Stimulated activated memory B cell treated with anti-CD40 and anti-IgM and Interleukin-4, amounts not matched to agents 10 μg/mL and 1 μg/mL and 100 μg/mL, for 72 hours (primary cell): ENCODE measurements at regions not wholly inside any gene's neighbourhood (a gene's known extent, or its start where the extent isn't known, plus 50 kb on each side); places are given as distances from the start of the nearest gene placed in this dataset.
A peak's percentile ranks its signal among the peaks of the same experiment; 100 is the strongest.
"Not testable (repeated sequence)": the region's sequence is repeated elsewhere in the genome, so short reads cannot be mapped to it uniquely, and the experiment has no call there.

Source experiments
- ATAC-seq: fragments of 150-1000 bp; cut with Tn5 transposase; 2 replicates; pipeline ENCODE4 v1.10.0; 2021
- H3K27ac Mint-ChIP-seq: one replicate; pipeline ENCODE4 v1.8.0; 2022; ENCODE audit warnings: mild to moderate bottlenecking, mixed read lengths
- H3K27me3 Mint-ChIP-seq: one replicate; pipeline ENCODE4 v1.8.0; 2022; ENCODE audit warnings: mixed read lengths
- H3K36me3 Mint-ChIP-seq: one replicate; pipeline ENCODE4 v1.8.0; 2022; ENCODE audit warnings: mixed read lengths
- H3K4me1 Mint-ChIP-seq: one replicate; pipeline ENCODE4 v1.8.0; 2022; ENCODE audit warnings: mixed read lengths
- H3K4me3 Mint-ChIP-seq: one replicate; pipeline ENCODE4 v1.8.0; 2022; ENCODE audit warnings: mild to moderate bottlenecking, moderate library complexity, mixed read lengths
- H3K9me3 Mint-ChIP-seq: one replicate; pipeline ENCODE4 v1.8.0; 2022; ENCODE audit warnings: mixed read lengths

DNA sequence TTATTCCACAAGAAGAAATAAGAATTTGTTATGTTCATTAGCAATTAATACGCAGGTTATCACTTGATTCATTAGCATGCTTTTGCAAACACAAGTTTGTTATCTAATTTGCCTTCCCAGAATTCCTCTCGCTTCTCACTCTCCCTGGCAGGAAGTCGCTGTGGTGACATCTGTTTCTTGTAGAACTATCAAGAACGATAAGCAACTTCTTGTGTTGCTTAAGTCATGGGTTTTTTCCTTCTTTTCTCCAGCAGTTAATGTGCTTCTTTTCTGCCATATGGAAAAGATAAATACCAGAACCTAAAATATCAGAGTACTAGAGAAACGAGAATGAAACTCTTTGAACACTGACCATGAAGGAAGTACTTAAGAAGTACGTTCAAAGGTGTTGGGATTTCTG is 99.8 kb upstream of the CHMP2B start:
- ATAC-seq: no peak
- H3K27ac Mint-ChIP-seq: no peak overlapping the region
- no peaks in the 10 kb centered on the region for H3K4me1 Mint-ChIP-seq
- H3K27me3 Mint-ChIP-seq: no peaks in the 10 kb centered on the region
- H3K4me3 Mint-ChIP-seq: no peak overlapping the region
- no peaks in the 10 kb centered on the region for H3K9me3 Mint-ChIP-seq
- no peaks in the 10 kb centered on the region for H3K36me3 Mint-ChIP-seq

DNA sequence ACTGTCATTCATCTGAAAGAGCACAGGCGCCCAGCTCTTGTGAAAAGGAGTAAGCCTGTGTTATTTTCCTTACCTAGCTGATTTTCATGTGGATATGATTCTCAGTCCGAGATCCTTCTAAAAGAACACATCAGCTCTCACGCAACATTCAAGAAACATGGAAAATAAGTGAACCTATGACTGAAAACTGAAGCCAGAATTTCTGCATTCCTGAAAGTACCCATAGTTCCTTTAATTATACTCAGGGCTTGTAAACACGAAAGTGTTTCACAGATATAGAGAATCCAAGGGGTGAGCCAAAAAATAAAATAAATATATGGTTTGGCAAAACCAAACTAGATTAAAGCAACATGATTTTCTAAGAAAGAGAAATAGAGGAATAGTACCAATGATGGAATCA is 100.8 kb upstream of the CHMP2B start:
- no peaks in the 10 kb centered on the region for H3K27me3 Mint-ChIP-seq
- H3K36me3 Mint-ChIP-seq: no peaks in the 10 kb centered on the region
- no peaks in the 10 kb centered on the region for H3K4me1 Mint-ChIP-seq
- no peak overlapping the region for H3K27ac Mint-ChIP-seq
- no peaks in the 10 kb centered on the region for H3K9me3 Mint-ChIP-seq
- ATAC-seq: no peak
- no peak overlapping the region for H3K4me3 Mint-ChIP-seq

DNA sequence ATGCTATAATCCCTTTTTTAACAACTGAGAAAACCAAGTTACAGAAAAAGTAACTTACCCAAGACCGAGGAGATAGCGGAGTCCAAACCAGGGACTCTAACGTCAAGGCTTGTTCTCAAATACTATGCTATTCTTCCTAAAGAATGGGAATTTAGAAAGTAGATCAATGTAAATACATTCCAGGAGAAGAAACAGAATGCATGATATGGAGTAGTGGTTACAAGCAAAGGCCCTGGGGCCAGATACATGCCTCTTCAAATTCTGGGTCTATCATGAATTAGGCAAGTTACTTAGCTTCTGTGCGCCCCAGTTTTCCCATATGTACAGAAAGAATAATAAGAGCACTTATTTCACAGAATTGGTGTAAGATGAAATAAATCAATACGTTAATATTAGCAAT is 102.0 kb upstream of the CHMP2B start:
- Mint-ChIP-seq H3K36me3 (no peaks in the 10 kb centered on the region), H3K4me1 (no peaks in the 10 kb centered on the region), H3K9me3 (no peaks in the 10 kb centered on the region), H3K27ac (no peak overlapping the region), H3K4me3 (no peak overlapping the region), H3K27me3 (no peaks in the 10 kb centered on the region)
- ATAC-seq: no peak

DNA sequence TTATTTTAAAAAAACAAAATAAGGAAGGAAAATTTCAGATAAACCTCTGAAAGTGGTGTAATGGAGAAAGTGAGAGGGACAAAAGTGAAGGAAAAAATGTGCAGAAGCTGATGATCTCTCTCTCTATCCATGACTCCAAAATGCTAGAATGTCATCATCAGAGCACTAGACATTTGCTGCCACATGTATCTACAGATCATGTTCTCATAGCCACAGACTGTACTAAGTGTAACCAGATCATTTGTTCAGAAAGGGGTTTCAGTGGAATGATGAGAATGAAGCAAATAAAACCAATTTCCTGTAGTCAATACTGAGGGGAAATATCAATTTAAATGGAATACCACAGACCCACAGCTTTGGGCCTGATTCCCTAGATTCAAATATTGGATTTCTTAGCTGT is 104.3 kb upstream of the CHMP2B start:
- no peaks in the 10 kb centered on the region for H3K9me3 Mint-ChIP-seq
- no peak for ATAC-seq
- H3K36me3 Mint-ChIP-seq: no peaks in the 10 kb centered on the region
- H3K27me3 Mint-ChIP-seq: no peaks in the 10 kb centered on the region
- H3K27ac Mint-ChIP-seq: no peak overlapping the region
- H3K4me3 Mint-ChIP-seq: no peak overlapping the region
- H3K4me1 Mint-ChIP-seq: no peaks in the 10 kb centered on the region

GRCh38 chr3:87121856-87122255 is 105.3 kb upstream of the CHMP2B start:
- H3K4me1 Mint-ChIP-seq: no peaks in the 10 kb centered on the region
- ATAC-seq: no peak
- H3K4me3 Mint-ChIP-seq: no peak overlapping the region
- H3K27ac Mint-ChIP-seq: no peak overlapping the region
- H3K9me3 Mint-ChIP-seq: no peaks in the 10 kb centered on the region
- H3K36me3 Mint-ChIP-seq: no peaks in the 10 kb centered on the region
- no peaks in the 10 kb centered on the region for H3K27me3 Mint-ChIP-seq

DNA sequence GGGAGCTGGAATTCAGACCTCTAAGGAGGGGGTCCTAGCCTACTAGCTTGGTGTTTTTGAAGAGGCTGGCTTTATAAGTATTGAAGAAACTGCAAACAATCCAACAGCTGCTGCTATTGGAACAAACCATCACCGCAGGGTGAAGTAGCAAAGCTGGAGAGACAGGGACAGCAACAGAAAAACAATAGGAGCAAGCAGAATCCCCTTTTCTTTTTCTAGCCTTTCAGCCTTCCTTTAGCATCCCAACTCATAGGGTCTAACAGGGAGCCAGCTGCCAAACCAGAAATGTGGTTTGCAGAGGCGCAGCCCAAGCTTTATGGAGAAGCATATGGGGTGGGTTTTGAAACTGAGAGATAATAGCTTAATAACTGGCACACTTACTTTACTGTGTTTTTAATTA is 106.2 kb upstream of the CHMP2B start:
- H3K27ac Mint-ChIP-seq: no peak overlapping the region

GRCh38 chr3:87120236-87120635 is 106.9 kb upstream of the CHMP2B start:
- no peaks in the 10 kb centered on the region for H3K9me3 Mint-ChIP-seq
- no peaks in the 10 kb centered on the region for H3K36me3 Mint-ChIP-seq
- no peak overlapping the region for H3K27ac Mint-ChIP-seq
- no peak for ATAC-seq
- no peak overlapping the region for H3K4me3 Mint-ChIP-seq
- no peaks in the 10 kb centered on the region for H3K4me1 Mint-ChIP-seq
- H3K27me3 Mint-ChIP-seq: no peaks in the 10 kb centered on the region

More for the DNA sequence above, 106.2 kb upstream of the CHMP2B start:
- H3K36me3 Mint-ChIP-seq: no peaks in the 10 kb centered on the region
- ATAC-seq: no peak
- no peaks in the 10 kb centered on the region for H3K4me1 Mint-ChIP-seq
- H3K27me3 Mint-ChIP-seq: no peaks in the 10 kb centered on the region
- no peak overlapping the region for H3K4me3 Mint-ChIP-seq
- H3K9me3 Mint-ChIP-seq: no peaks in the 10 kb centered on the region

DNA sequence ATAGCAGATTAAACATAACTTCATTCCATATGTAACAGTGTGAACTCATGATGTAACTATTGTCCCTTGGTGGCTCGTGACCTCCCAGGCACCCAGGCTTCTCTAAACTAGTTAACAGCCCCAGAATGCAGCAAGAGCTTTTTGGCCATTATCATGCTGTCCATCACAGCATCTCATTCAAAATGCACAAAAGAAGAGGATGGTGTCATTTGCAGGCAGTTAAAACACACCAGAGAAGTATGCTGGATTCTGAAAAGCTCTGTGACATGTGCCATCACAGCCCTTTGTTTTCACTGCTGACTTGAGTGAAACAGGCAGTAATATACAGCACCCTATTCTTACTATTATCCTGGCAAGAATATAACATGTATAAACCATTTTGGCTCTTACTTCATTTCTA is 117.6 kb upstream of the CHMP2B start:
- Mint-ChIP-seq H3K4me3 (no peak overlapping the region), H3K9me3 (peaks cover 8% of the 10 kb centered on the region), H3K27ac (no peak overlapping the region), H3K27me3 (no peaks in the 10 kb centered on the region), H3K4me1 (no peaks in the 10 kb centered on the region), H3K36me3 (no peaks in the 10 kb centered on the region)
- no peak for ATAC-seq

GRCh38 chr3:87101861-87102625 is 111.1 kb upstream of the VGLL3 start:
- H3K27ac Mint-ChIP-seq: no peak overlapping the region
- no peaks in the 10 kb centered on the region for H3K27me3 Mint-ChIP-seq
- peaks cover 6% of the 10 kb centered on the region for H3K9me3 Mint-ChIP-seq
- ATAC-seq: no peak
- H3K4me1 Mint-ChIP-seq: no peaks in the 10 kb centered on the region
- no peak overlapping the region for H3K4me3 Mint-ChIP-seq
- H3K36me3 Mint-ChIP-seq: no peaks in the 10 kb centered on the region

- ATAC-seq, H3K27ac Mint-ChIP-seq, H3K4me3 Mint-ChIP-seq: not testable (repeated sequence)
These were observed 106.8 kb upstream of the VGLL3 start for GRCh38 chr3:87097733-87098132.

DNA sequence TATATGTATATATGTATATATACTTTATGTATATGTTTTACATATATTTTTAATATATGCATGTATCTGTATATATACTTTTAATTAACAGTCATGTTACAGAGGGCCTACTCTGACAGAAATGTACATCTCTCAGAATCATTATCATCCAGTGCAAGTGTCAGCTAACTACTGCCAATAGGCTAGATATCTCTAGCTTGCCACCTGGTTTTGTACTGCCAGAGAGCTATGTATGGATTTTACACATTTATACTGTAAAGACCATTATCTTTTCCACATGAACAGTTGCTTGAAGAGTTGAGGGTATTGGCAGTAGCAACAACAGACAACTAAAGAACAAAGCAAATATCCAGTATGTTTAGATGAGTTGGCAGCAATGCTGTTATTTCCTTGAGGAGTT is 99.7 kb upstream of the VGLL3 start:
- ATAC-seq: no peak
- H3K4me3 Mint-ChIP-seq: no peak overlapping the region
- no peak overlapping the region for H3K27ac Mint-ChIP-seq
- H3K27me3 Mint-ChIP-seq: peaks cover 20% of the 10 kb centered on the region
- H3K4me1 Mint-ChIP-seq: peaks cover 11% of the 10 kb centered on the region
- no peaks in the 10 kb centered on the region for H3K36me3 Mint-ChIP-seq
- H3K9me3 Mint-ChIP-seq: no peaks in the 10 kb centered on the region

More at GRCh38 chr3:87097733-87098132, 106.8 kb upstream of the VGLL3 start:
- H3K27me3 Mint-ChIP-seq, H3K9me3 Mint-ChIP-seq, H3K4me1 Mint-ChIP-seq, H3K36me3 Mint-ChIP-seq: not testable (repeated sequence)

DNA sequence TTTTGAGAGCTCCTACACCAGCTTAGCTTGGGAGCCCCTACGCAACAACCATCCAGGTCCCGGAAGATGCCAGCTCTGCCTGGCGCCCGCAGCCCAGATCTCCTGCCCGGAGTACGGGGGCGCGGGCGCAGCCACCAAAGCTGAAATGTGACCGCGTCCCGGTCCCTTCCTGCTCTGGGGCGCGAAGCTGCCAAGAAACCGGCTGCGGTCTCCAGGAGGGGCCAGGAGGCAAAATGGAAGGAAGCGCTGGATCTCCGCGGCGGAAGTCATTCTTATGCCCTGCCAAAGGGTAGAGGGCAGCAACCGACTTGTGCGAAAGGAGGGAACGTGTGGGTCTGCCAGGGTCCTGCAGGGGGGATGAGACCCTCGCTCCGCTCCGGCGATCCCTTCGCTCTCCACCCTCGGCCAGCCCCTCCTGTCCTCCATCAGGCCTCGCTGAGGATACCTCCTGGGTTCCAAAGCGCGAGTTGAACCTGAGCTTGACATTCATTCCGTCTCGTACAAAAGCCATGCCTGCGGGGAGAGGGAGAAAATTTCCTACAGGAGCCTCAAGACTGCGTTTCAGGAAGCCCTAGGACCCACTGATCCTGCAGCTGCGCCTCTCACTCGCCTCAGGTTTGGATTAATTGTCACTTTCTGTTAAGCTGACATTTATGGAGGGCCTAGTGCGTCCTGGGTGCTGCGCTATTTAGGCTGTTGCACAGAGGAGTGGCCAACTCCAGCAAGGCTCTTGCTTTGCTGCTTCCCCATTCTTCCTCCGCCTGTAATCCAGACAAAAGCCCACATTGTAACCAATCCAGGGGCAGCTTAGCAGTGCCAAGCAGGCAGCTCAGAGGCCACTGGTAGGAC is 98.3 kb upstream of the VGLL3 start:
- no peaks in the 10 kb centered on the region for H3K36me3 Mint-ChIP-seq
- ATAC-seq: peak; percentile 51
- no peaks in the 10 kb centered on the region for H3K9me3 Mint-ChIP-seq
- H3K27me3 Mint-ChIP-seq: peaks cover 20% of the 10 kb centered on the region
- no peak overlapping the region for H3K27ac Mint-ChIP-seq
- H3K4me1 Mint-ChIP-seq: peaks cover 11% of the 10 kb centered on the region
- H3K4me3 Mint-ChIP-seq: peak overlapping the region; percentile 74

GRCh38 chr3:87088430-87088992 is 97.6 kb upstream of the VGLL3 start:
- Mint-ChIP-seq H3K36me3 (no peaks in the 10 kb centered on the region), H3K4me1 (peaks cover 11% of the 10 kb centered on the region), H3K9me3 (no peaks in the 10 kb centered on the region), H3K4me3 (peak overlapping the region; percentile 74), H3K27me3 (peaks cover 20% of the 10 kb centered on the region), H3K27ac (no peak overlapping the region)
- ATAC-seq: no peak

GRCh38 chr3:87084868-87085267 is 93.9 kb upstream of the VGLL3 start:
- ATAC-seq: no peak
- Mint-ChIP-seq H3K27me3 (peaks cover 19% of the 10 kb centered on the region), H3K27ac (no peak overlapping the region), H3K4me1 (peaks cover 11% of the 10 kb centered on the region), H3K9me3 (no peaks in the 10 kb centered on the region), H3K36me3 (no peaks in the 10 kb centered on the region), H3K4me3 (no peak overlapping the region)

- H3K4me1 Mint-ChIP-seq: no peaks in the 10 kb centered on the region
- no peak overlapping the region for H3K27ac Mint-ChIP-seq
- no peaks in the 10 kb centered on the region for H3K36me3 Mint-ChIP-seq
- ATAC-seq: no peak
- peaks cover 2% of the 10 kb centered on the region for H3K9me3 Mint-ChIP-seq
- H3K27me3 Mint-ChIP-seq: no peaks in the 10 kb centered on the region
- H3K4me3 Mint-ChIP-seq: no peak overlapping the region
These were observed 92.0 kb upstream of the VGLL3 start for GRCh38 chr3:87082796-87083440.
